Adrenal gland (tissue), 5 donors: ENCODE measurements at regions not wholly inside any gene's neighbourhood (a gene's known extent, or its start where the extent isn't known, plus 50 kb on each side); places are given as distances from the start of the nearest gene placed in this dataset.

ENCODE experiments used
- POLR2A ChIP-seq, 2 donors: fragments of 450-650 bp; IDR thresholded peaks; one replicate each; pipeline ENCODE4 v1.6.1; 2017; ENCODE audit warnings: antibody characterized with exemption in 2 of 2, mild to moderate bottlenecking in 2 of 2, moderate library complexity in 1 of 2
- TF ChIP-seq, protein P1 (sequence below), 6 experiments: fragments of 450-650 bp in 4 of 6; fragments of 200-600 bp in 2 of 6; sonication (generic) in 1 of 6; IDR thresholded peaks; 1 replicate in 5 of 6; 2 replicates in 1 of 6; pipeline versions ENCODE4 v1.5.1 to v1.8.0; 2016 to 2021; ENCODE audit warnings: antibody characterized with exemption in 6 of 6, mild to moderate bottlenecking in 2 of 6, moderate library complexity in 1 of 6
- donor health status: DM: no; HTN: no; CAD: no.

GRCh38 chr1:30046751-30047150, 676.6 kb downstream of the MATN1 start:
- TF ChIP-seq, protein P1, sequence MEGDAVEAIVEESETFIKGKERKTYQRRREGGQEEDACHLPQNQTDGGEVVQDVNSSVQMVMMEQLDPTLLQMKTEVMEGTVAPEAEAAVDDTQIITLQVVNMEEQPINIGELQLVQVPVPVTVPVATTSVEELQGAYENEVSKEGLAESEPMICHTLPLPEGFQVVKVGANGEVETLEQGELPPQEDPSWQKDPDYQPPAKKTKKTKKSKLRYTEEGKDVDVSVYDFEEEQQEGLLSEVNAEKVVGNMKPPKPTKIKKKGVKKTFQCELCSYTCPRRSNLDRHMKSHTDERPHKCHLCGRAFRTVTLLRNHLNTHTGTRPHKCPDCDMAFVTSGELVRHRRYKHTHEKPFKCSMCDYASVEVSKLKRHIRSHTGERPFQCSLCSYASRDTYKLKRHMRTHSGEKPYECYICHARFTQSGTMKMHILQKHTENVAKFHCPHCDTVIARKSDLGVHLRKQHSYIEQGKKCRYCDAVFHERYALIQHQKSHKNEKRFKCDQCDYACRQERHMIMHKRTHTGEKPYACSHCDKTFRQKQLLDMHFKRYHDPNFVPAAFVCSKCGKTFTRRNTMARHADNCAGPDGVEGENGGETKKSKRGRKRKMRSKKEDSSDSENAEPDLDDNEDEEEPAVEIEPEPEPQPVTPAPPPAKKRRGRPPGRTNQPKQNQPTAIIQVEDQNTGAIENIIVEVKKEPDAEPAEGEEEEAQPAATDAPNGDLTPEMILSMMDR (IDR thresholded peaks at IDR 0.05): no peak
- no peak for TF ChIP-seq POLR2A (IDR thresholded peaks at IDR 0.05)
